ENCODE measurements at regions not wholly inside any gene's neighbourhood (a gene's known extent, or its start where the extent isn't known, plus 50 kb on each side); places are given as distances from the start of the nearest gene placed in this dataset.

DNA sequence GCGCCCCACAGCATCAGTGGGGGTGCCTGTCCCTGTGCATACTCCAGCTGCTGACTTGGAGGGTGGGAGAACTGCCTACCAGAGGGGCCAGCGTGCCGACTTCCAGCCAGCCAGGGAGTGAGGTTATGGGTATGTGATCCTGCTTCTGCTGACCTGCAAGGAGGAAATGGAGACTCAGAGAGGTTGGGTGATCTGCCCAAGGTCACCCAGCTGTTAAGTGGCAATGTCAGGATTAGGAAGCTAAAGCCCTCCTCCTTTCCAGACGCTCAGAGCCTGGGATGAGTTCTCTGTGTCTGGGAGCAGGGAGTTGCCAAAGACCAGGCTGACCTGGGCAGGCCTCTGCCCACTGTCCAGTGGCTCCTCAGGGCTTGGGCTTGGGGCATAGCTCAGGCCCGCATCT is 169.6 kb downstream of the GLI2 start:
- Histone ChIP-seq H4K20me1 (ENCODE audit: insufficient read depth, low read length) (no peaks in the 10 kb centered on the region), H3K9me3 (ENCODE audit: low read length) (no peaks in the 10 kb centered on the region), H2AFZ (ENCODE audit: low read length) (no peak overlapping the region), H3K4me1 (ENCODE audit: insufficient read depth, low read length) (no peaks in the 10 kb centered on the region), H3K4me2 (ENCODE audit: low read depth, low read length) (no peak overlapping the region), H3K27me3 (ENCODE audit: control insufficient read depth in 1 of 2, insufficient read depth in 2 of 2, low read length in 2 of 2) (peaks cover 2 to 33% of the 10 kb centered on the region in 2 experiments; a peak in 4 of 5 replicates), H3K36me3 (replicated peaks in 1 of 2; ENCODE audit: control insufficient read depth in 1 of 2, insufficient read depth in 2 of 2, low read length in 2 of 2) (no peaks in the 10 kb centered on the region), H3K9ac (ENCODE audit: insufficient read depth, low read depth, low read length) (no peak overlapping the region), H3K27ac (ENCODE audit: extremely low read length, insufficient read depth, low read length) (no peak overlapping the region), H3K4me3 (replicated peaks in 1 of 3; ENCODE audit: insufficient read depth in 1 of 3, low read depth in 2 of 3, low read length in 3 of 3) (no peak overlapping the region), H3K79me2 (ENCODE audit: insufficient read depth, low read length) (no peaks in the 10 kb centered on the region)
- intact Hi-C loops (cut with micrococcal nuclease; ENCODE audit: unreplicated experiment) (loop anchor here (5.0 kb wide), 1 partner anchor 42 kb away; no protein-coding TSS in a partner anchor), in situ Hi-C loops (cut with HindIII; ENCODE audit: extremely low pct_ligation_motif_present, low pct_unique_long_range_greater_than_20kb) (loop anchor here (5.0 kb wide), 1 partner anchor 42 kb away; no protein-coding TSS in a partner anchor)
- no TSS peak for BruUV-seq (replicated peaks)
- ChIA-PET POLR2A (no interaction called here), CTCF (ENCODE audit: low intra/inter-chr PET ratio, low total read pairs) (no interaction called here)
- WGBS (ENCODE audit: low lambda C conversion rate), result 28% methylated on average over 4 of the region's 5 CpGs
- TF ChIP-seq KDM4B (CRISPR knock-in tag; IDR thresholded peaks at IDR 0.05), result no peak
- no peak for TF ChIP-seq ZNF572 (CRISPR knock-in tag; IDR thresholded peaks at IDR 0.05)
- no peak for TF ChIP-seq ZNF251 (CRISPR knock-in tag; IDR thresholded peaks at IDR 0.05)
- TF ChIP-seq ZNF512B (CRISPR knock-in tag; IDR thresholded peaks at IDR 0.05; ENCODE audit: borderline replicate concordance), result no peak
- TF ChIP-seq ZNF768 (CRISPR knock-in tag; IDR thresholded peaks at IDR 0.05), result peak; percentile 76
- no peak for TF ChIP-seq PHF5A (CRISPR knock-in tag; IDR thresholded peaks at IDR 0.05; ENCODE audit: low read depth, unreplicated experiment)
- no peak for TF ChIP-seq PPARG (CRISPR knock-in tag; conservative IDR thresholded peaks at IDR 0.05)
- no peak for TF ChIP-seq KDM5A (IDR thresholded peaks at IDR 0.05; ENCODE audit: borderline replicate concordance, low read length)
- no peak for ATAC-seq
- DNase-seq (ENCODE audit: low spot score), result no peak
- no peak for FAIRE-seq

All from HepG2 (cell line).